Cardiac fibroblast (primary cell): ENCODE measurements at regions not wholly inside any gene's neighbourhood (a gene's known extent, or its start where the extent isn't known, plus 50 kb on each side); places are given as distances from the start of the nearest gene placed in this dataset.
"Not testable (repeated sequence)": the region's sequence is repeated elsewhere in the genome, so short reads cannot be mapped to it uniquely, and the experiment has no call there.

Source experiments
- DNase-seq, 2 donors: peaks; one replicate each; pipeline versions ENCODE4 v3.0.0 to v3.0.0-alpha.2; 2010; ENCODE audit warnings: low read depth in 2 of 2
- H3K4me3 ChIP-seq, 2 donors: replicated peaks in 1 of 2; 1 replicate in 1 of 2; 2 replicates in 1 of 2; pipeline ENCODE4 v1.5.1; 2011; ENCODE audit warnings: low read depth in 2 of 2, low read length in 2 of 2, mild to moderate bottlenecking in 2 of 2, moderate library complexity in 1 of 2
- TF ChIP-seq, protein P1 (sequence below): IDR thresholded peaks from one replicate; pipeline ENCODE4 v1.5.1; 2011; ENCODE audit warnings: low read depth, mild to moderate bottlenecking, low read length, inconsistent platforms

DNA sequence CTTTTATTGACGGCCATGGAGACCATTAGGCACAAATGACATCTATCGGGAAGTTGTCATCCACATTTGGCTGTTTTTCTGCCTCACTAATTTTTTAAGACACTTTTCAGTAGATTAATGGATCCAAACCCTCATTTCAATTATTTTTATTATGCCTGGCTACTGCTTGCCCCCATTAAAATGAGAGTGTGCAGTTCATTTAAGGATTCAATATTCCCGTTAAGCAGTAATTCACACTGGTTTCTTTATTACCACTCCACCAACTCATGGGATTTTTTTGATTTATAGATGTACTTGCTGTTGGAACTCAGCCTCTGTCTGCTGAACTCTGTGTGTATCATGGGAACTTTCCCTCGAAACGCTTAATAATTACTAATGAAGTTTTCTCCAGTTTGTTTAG is 291.8 kb upstream of the PRKX start:
- TF ChIP-seq, protein P1, sequence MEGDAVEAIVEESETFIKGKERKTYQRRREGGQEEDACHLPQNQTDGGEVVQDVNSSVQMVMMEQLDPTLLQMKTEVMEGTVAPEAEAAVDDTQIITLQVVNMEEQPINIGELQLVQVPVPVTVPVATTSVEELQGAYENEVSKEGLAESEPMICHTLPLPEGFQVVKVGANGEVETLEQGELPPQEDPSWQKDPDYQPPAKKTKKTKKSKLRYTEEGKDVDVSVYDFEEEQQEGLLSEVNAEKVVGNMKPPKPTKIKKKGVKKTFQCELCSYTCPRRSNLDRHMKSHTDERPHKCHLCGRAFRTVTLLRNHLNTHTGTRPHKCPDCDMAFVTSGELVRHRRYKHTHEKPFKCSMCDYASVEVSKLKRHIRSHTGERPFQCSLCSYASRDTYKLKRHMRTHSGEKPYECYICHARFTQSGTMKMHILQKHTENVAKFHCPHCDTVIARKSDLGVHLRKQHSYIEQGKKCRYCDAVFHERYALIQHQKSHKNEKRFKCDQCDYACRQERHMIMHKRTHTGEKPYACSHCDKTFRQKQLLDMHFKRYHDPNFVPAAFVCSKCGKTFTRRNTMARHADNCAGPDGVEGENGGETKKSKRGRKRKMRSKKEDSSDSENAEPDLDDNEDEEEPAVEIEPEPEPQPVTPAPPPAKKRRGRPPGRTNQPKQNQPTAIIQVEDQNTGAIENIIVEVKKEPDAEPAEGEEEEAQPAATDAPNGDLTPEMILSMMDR: no peak
- H3K4me3 ChIP-seq: no peak overlapping the region
- DNase-seq: no peak

DNA sequence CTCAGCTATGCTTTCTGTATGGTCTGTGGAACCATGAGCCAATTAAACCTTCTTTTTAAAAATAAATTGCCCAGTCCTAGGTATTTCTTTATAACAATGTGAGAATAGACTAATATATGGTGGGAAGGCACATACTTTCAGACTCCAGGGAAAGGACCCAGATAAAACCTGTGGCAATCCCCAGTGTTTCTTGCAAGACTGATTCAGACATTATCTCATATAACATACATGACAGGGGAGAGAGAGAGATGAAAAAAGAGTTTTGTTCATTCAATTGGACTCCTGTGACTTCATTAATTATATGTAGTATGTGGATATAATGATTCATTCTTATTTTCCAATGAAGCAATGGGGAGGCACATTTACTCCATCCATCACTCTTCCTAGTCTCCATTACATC is 291.4 kb upstream of the PRKX start:
- DNase-seq: no peak
- no peak overlapping the region for H3K4me3 ChIP-seq
- TF ChIP-seq, protein P1: no peak

DNA sequence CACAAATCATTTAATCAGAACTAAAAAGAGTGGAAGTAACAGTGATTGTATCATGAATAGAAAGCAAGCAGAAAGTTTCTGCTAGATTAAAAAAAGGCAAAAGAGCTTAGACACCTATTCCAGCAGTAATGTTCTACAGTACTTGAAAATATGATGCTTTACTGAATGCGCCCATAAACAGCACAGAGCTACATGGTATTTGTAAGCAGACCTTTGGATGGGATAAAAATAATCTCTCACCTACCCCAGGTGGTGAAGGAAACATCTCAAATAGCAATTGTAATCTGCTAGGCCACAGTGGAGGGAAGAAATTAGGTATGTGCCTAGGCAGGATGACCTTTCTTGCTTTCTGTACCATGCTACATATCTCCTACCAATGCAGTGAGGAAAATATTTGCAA is 280.9 kb upstream of the PRKX start:
- no peak for DNase-seq
- TF ChIP-seq, protein P1: no peak
- no peak overlapping the region for H3K4me3 ChIP-seq

DNA sequence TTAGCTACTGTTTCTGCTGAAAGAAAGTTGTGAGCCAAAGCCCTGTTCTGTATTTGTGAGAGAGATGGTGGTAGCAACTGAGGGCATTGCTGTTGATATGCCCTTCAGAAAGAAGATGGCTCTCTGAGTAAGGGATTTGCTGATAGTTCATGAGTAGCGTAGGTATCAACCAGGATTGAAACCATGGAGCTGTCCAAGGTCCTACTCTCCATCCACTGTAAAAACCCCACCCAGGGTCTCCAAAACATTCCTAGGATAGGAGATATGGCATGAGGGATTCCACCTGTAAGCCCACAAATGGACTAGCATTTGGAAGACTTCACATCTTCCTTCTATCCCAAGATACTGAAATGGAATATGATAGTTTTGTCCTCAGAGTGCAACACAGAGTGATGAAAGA is 277.1 kb upstream of the PRKX start:
- no peak for DNase-seq
- H3K4me3 ChIP-seq: no peak overlapping the region
- TF ChIP-seq, protein P1: no peak

DNA sequence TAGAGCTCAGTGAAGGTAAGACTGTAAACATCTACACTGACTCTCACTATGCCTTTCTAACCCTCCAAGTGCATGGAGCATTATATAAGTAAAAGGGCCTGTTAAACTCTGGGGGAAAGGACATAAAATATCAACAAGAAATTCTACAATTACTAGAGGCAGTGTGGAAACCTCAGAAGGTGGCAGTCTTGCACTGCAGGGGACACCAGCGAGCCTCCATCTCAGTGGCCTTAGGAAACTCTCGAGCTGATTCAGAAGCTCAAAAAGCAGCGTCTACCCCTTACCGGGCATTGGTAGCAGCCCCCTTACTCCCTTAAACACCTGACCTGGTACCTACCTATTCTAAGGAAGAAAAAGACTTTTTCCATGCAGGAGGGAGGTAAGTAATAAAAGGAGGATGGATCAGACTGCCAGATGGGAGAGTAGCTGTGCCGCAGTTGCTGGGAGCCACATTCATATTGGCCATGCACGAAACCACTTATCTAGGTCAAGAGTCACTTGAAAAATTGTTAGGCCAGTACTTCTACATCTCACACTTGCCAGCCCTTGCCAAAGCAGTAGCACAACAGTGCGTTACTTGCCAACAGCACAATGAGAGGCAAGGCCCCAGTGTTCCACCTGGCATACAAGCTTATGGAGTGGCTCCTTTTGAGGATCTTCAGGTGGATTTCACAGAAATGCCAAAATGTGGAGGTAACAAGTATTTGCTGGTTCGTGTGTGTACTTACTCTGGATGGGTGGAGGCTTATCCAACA is 258.8 kb upstream of the PRKX start:
- DNase-seq, H3K4me3 ChIP-seq: not testable (repeated sequence)

DNA sequence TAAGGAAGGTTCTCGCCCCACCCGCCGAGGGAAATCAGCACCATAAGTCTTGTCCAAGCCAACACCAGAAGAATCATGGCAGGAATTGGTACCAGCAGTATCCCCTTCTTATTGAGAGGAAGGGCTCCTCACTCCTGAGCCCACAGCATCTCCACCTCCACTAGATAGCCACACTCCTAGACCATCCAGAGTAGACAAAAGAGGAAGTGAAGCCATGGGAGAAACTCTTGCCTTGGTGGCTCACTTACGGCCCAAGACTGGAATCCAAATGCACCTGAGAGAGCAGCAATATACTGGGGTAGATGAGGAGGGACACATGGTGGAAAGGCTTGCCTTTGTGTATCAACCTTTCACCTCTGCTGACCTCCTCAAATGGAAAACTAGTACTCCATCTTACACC is 255.3 kb upstream of the PRKX start:
- TF ChIP-seq, protein P1: no peak
- DNase-seq: no peak
- H3K4me3 ChIP-seq: no peak overlapping the region

DNA sequence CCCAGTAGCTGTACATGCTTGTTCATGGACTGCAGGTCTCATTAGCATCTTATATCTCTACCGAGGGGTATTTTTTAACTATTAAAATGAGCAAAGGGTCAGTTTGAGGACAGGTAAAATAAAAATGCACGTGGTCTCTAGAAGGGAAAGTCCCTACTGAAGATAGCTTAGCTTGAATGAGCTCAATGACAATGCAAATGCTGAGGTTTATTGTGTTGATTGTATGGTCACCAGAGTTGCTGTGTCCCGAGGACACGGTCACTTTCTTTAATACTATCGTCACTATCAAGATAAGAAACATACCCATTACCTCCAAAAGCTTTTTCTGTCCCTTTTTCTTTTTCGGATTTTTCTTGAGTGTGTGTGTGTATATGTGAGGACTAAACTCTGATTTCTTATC is 250.5 kb upstream of the PRKX start:
- TF ChIP-seq, protein P1: no peak
- H3K4me3 ChIP-seq: no peak overlapping the region
- no peak for DNase-seq
